GM18873 (cell line): ENCODE measurements at regions not wholly inside any gene's neighbourhood (a gene's known extent, or its start where the extent isn't known, plus 50 kb on each side); places are given as distances from the start of the nearest gene placed in this dataset.

ENCODE experiments used
- ATAC-seq: cut with Tn5 transposase; IDR thresholded peaks from one replicate; pipeline ENCODE4 v1.9.1; 2021; ENCODE audit warnings: mild to moderate bottlenecking, moderate library complexity, moderate number of reproducible peaks; ENCODE audit not compliant: unreplicated experiment, low FRiP score

- ATAC-seq: no peak
Observed at GRCh38 chr18:51397347-51397962, 200.0 kb upstream of the MEX3C start.

- no peak for ATAC-seq
Observed at GRCh38 chr18:51398104-51398503, 200.6 kb upstream of the MEX3C start.

- no peak for ATAC-seq
Observed at GRCh38 chr18:51399491-51400122, 202.1 kb upstream of the MEX3C start.

GRCh38 chr18:51400721-51401120, 203.2 kb upstream of the MEX3C start:
- ATAC-seq: no peak

GRCh38 chr18:51401912-51402311, 204.4 kb upstream of the MEX3C start:
- ATAC-seq: no peak

- no peak for ATAC-seq
Observed at GRCh38 chr18:51404620-51405019, 207.1 kb upstream of the MEX3C start.

- ATAC-seq: no peak
Observed at GRCh38 chr18:51405683-51406477, 208.4 kb upstream of the MEX3C start.

- ATAC-seq: no peak
Observed at GRCh38 chr18:51417643-51418483, 220.4 kb upstream of the MEX3C start.

GRCh38 chr18:51425475-51425874, 228.0 kb upstream of the MEX3C start:
- peak; percentile 67 for ATAC-seq

- no peak for ATAC-seq
Observed at GRCh38 chr18:51425889-51426288, 228.4 kb upstream of the MEX3C start.

GRCh38 chr18:51426996-51427395, 229.5 kb upstream of the MEX3C start:
- no peak for ATAC-seq

- ATAC-seq: no peak
Observed at GRCh38 chr18:51429644-51430043, 232.2 kb upstream of the MEX3C start.

GRCh38 chr18:51430538-51430937, 233.1 kb upstream of the MEX3C start:
- no peak for ATAC-seq

- no peak for ATAC-seq
Observed at GRCh38 chr18:51433296-51433695, 235.8 kb upstream of the MEX3C start.

GRCh38 chr18:51433881-51434280, 236.4 kb upstream of the MEX3C start:
- ATAC-seq: no peak

- no peak for ATAC-seq
Observed at GRCh38 chr18:51437280-51438271, 240.1 kb upstream of the MEX3C start.

- ATAC-seq: no peak
Observed at GRCh38 chr18:51438797-51439350, 241.4 kb upstream of the MEX3C start.

- no peak for ATAC-seq
Observed at GRCh38 chr18:51442012-51442411, 244.5 kb upstream of the MEX3C start.

- no peak for ATAC-seq
Observed at GRCh38 chr18:51446571-51447210, 249.2 kb upstream of the MEX3C start.
